ENCODE measurements at regions not wholly inside any gene's neighbourhood (a gene's known extent, or its start where the extent isn't known, plus 50 kb on each side); places are given as distances from the start of the nearest gene placed in this dataset.

GRCh38 chr15:39184701-39185390 lies 396.0 kb upstream of the THBS1 start:
- TF ChIP-seq, protein P1, sequence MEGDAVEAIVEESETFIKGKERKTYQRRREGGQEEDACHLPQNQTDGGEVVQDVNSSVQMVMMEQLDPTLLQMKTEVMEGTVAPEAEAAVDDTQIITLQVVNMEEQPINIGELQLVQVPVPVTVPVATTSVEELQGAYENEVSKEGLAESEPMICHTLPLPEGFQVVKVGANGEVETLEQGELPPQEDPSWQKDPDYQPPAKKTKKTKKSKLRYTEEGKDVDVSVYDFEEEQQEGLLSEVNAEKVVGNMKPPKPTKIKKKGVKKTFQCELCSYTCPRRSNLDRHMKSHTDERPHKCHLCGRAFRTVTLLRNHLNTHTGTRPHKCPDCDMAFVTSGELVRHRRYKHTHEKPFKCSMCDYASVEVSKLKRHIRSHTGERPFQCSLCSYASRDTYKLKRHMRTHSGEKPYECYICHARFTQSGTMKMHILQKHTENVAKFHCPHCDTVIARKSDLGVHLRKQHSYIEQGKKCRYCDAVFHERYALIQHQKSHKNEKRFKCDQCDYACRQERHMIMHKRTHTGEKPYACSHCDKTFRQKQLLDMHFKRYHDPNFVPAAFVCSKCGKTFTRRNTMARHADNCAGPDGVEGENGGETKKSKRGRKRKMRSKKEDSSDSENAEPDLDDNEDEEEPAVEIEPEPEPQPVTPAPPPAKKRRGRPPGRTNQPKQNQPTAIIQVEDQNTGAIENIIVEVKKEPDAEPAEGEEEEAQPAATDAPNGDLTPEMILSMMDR (IDR thresholded peaks at IDR 0.05; ENCODE audit: insufficient read depth, missing control alignments): no peak
- no peak for FAIRE-seq

DNA sequence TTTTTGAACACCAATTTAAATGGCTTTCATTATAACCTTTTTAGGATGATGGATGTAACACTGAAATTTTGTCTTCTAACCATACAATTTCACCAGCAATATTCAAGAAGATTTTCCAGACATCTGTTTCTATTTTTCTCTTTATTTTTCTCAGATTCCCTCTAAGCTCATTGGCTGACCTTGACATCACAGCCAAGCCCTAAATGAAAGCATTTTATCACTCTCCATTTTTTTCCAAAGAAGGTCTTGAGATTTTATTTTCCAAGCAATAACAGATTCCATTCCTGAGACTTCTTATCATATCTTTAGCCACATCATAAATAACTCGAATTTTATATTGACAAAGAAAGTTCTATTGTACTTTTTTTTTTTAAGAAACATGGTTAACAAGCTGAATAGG lies 392.6 kb upstream of the THBS1 start:
- TF ChIP-seq, protein P1 (IDR thresholded peaks at IDR 0.05; ENCODE audit: insufficient read depth, missing control alignments): no peak
- DNase-seq (ENCODE audit: insufficient read length, low spot score): no peak
- FAIRE-seq: no peak

More at GRCh38 chr15:39184701-39185390, 396.0 kb upstream of the THBS1 start:
- no peak for DNase-seq (ENCODE audit: insufficient read length, low spot score)

DNA sequence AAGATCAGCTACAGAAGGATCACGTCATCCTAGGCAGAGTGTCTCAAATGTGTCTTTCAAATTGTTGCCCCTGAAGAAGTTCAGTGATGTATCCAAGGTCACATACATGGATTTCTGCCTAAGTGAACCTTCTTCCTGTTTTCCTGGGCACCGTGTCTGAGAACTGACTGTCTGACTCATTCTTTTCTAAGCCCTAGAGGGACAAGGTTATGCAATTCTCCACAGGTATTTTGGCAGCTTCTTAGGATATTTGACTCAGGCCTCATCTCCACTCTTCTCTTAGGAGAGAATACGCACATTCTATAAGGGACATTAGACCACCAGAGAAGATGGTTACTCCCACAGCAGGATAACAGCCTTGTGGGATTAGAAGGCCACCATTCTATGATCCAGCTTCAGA lies 391.9 kb upstream of the THBS1 start:
- no peak for DNase-seq (ENCODE audit: insufficient read length, low spot score)
- TF ChIP-seq, protein P1 (IDR thresholded peaks at IDR 0.05; ENCODE audit: insufficient read depth, missing control alignments): no peak
- FAIRE-seq: no peak

DNA sequence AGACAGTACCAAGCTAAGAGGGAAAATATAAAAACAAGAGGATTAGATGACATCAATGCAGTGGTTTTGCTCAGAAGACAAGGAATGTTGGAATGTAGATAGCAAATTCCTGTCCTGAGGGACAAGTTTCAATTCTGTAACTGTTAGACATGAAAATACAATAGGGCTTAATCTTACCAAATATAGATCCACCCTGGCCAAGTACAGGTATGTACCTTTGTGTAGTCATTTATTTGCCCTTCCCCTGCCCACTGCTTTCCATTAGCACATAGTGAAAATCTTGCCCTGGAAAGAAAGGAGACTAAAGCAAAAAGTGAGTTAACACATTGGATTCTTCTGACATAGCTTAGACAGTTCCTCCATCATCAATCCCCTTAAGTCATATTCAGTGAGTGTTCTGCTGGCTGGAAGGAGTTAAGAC lies 389.0 kb upstream of the THBS1 start:
- no peak for DNase-seq (ENCODE audit: insufficient read length, low spot score)
- FAIRE-seq: no peak
- TF ChIP-seq, protein P1 (IDR thresholded peaks at IDR 0.05; ENCODE audit: insufficient read depth, missing control alignments): no peak

GRCh38 chr15:39192351-39192750 lies 388.5 kb upstream of the THBS1 start:
- TF ChIP-seq, protein P1 (IDR thresholded peaks at IDR 0.05; ENCODE audit: insufficient read depth, missing control alignments): no peak
- no peak for FAIRE-seq
- DNase-seq (ENCODE audit: insufficient read length, low spot score): no peak

- no peak for FAIRE-seq
- TF ChIP-seq, protein P1 (IDR thresholded peaks at IDR 0.05; ENCODE audit: insufficient read depth, missing control alignments): no peak
- DNase-seq (ENCODE audit: insufficient read length, low spot score): no peak
Measured at GRCh38 chr15:39192979-39193560, 387.8 kb upstream of the THBS1 start.

DNA sequence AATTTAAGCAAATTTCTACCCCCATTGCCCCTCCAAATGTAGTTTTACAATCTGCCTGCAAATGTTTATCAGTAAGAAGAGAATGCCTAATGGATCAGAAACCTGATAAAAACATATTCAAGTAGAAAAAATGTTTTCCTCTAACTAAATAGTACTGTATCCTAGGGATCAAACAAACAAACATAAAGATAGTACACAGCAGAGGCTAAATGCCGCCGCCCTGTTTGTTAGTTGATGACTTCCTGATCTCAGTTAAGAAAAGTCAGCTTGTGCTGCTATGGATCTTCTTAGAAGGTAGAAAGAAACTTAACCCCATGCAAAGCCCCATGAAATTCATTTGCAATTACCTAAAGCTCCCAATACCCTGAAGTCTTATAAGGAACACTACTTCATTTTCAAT lies 387.3 kb upstream of the THBS1 start:
- TF ChIP-seq, protein P1 (IDR thresholded peaks at IDR 0.05; ENCODE audit: insufficient read depth, missing control alignments): no peak
- no peak for DNase-seq (ENCODE audit: insufficient read length, low spot score)
- no peak for FAIRE-seq

All from D721Med (cell line).